ENCODE measurements at regions not wholly inside any gene's neighbourhood (a gene's known extent, or its start where the extent isn't known, plus 50 kb on each side); places are given as distances from the start of the nearest gene placed in this dataset.
"Not testable (repeated sequence)": the region's sequence is repeated elsewhere in the genome, so short reads cannot be mapped to it uniquely, and the experiment has no call there.

- no peak for TF ChIP-seq CTCF (IDR thresholded peaks at IDR 0.05; ENCODE audit: control extremely low read depth, extremely low read depth, low read depth, missing control alignments)
- DNase-seq (ENCODE audit: extremely low spot score) = no peak
- ChIA-PET CTCF (no interaction called here), POLR2A (no interaction called here)
These were observed 1066.0 kb upstream of the CELF2 start for GRCh38 chr10:9951481-9952257.

GRCh38 chr10:9957351-9957750 lies 1060.3 kb upstream of the CELF2 start:
- ChIA-PET CTCF (no interaction called here), POLR2A (no interaction called here)
- no peak for DNase-seq (ENCODE audit: extremely low spot score)
- TF ChIP-seq CTCF (IDR thresholded peaks at IDR 0.05; ENCODE audit: control extremely low read depth, extremely low read depth, low read depth, missing control alignments) = no peak

- POLR2A ChIA-PET; DNase-seq (ENCODE audit: extremely low spot score); CTCF ChIA-PET: not testable (repeated sequence)
These were observed 1059.8 kb upstream of the CELF2 start for GRCh38 chr10:9957876-9958275.

GRCh38 chr10:9965341-9965740 lies 1052.3 kb upstream of the CELF2 start:
- no peak for DNase-seq (ENCODE audit: extremely low spot score)
- ChIA-PET CTCF (interaction anchor here (0.6 kb wide), 1 partner anchor 200 kb away, joined by 3 read pairs; no protein-coding TSS in a partner anchor), POLR2A (no interaction called here)
- no peak for TF ChIP-seq CTCF (IDR thresholded peaks at IDR 0.05; ENCODE audit: control extremely low read depth, extremely low read depth, low read depth, missing control alignments)

- CTCF ChIA-PET = interaction anchor here (1.2 kb wide), 1 partner anchor 17 kb away, joined by 4 read pairs; no protein-coding TSS in a partner anchor
- DNase-seq (ENCODE audit: extremely low spot score) = no peak
- TF ChIP-seq CTCF (IDR thresholded peaks at IDR 0.05; ENCODE audit: control extremely low read depth, extremely low read depth, low read depth, missing control alignments) = no peak
- POLR2A ChIA-PET = no interaction called here
These were observed 1030.9 kb upstream of the CELF2 start for GRCh38 chr10:9986786-9987185.

- no peak for DNase-seq (ENCODE audit: extremely low spot score)
- POLR2A ChIA-PET = no interaction called here
- no peak for TF ChIP-seq CTCF (IDR thresholded peaks at IDR 0.05; ENCODE audit: control extremely low read depth, extremely low read depth, low read depth, missing control alignments)
- CTCF ChIA-PET = interaction anchor here (1.2 kb wide), 1 partner anchor 16 kb away, joined by 4 read pairs; no protein-coding TSS in a partner anchor
These were observed 1030.5 kb upstream of the CELF2 start for GRCh38 chr10:9987197-9987596.

GRCh38 chr10:9992661-9993060 lies 1025.0 kb upstream of the CELF2 start:
- ChIA-PET POLR2A (no interaction called here), CTCF (no interaction called here)
- TF ChIP-seq CTCF (IDR thresholded peaks at IDR 0.05; ENCODE audit: control extremely low read depth, extremely low read depth, low read depth, missing control alignments) = no peak
- DNase-seq (ENCODE audit: extremely low spot score) = no peak
